H1 (cell line): ENCODE measurements at regions not wholly inside any gene's neighbourhood (a gene's known extent, or its start where the extent isn't known, plus 50 kb on each side); places are given as distances from the start of the nearest gene placed in this dataset.

ENCODE experiments used
- CTCF ChIA-PET: fragments of 300-600 bp; sonication (Branson Sonifier 250); formaldehyde crosslinking; loops from one replicate; lab custom pipeline; 2021; ENCODE audit not compliant: partially characterized antibody; lab: Charles Lee
- POLR2A ChIA-PET: fragments of 300-600 bp; sonication (Branson Sonifier 250); formaldehyde crosslinking; loops from one replicate; lab custom pipeline; 2021; ENCODE audit warnings: inconsistent platforms; ENCODE audit not compliant: partially characterized antibody; lab: Charles Lee
- DNase-seq, 2 experiments: peaks; one replicate each; pipeline versions ENCODE4 v3.0.0 to v3.0.0-alpha.2; 2010 to 2022; ENCODE audit warnings: low spot score in 2 of 2, low read depth in 1 of 2, mixed read lengths in 1 of 2
- FAIRE-seq: peaks from 2 replicates; lab custom pipeline; 2011; peaks lifted over from hg19 to GRCh38; lab: Jason Lieb, UNC
- H2AFZ ChIP-seq: 2 replicates; pipeline ENCODE4 v1.8.1; 2012; ENCODE audit warnings: low read length, inconsistent platforms
- H2AK5ac ChIP-seq: 2 replicates; pipeline ENCODE4 v1.6.1; 2013; ENCODE audit warnings: low read depth, low read length
- H2BK120ac ChIP-seq: replicated peaks from 2 replicates; pipeline ENCODE3; 2013; ENCODE audit warnings: low read depth, low read length, inconsistent platforms
- H2BK12ac ChIP-seq: 2 replicates; pipeline ENCODE4 v1.6.1; 2013; ENCODE audit warnings: low read depth, low read length
- H2BK15ac ChIP-seq: 2 replicates; pipeline ENCODE4 v1.6.1; 2013; ENCODE audit warnings: low read length
- H2BK20ac ChIP-seq: 2 replicates; pipeline ENCODE4 v1.6.1; 2013; ENCODE audit warnings: low read length
- H2BK5ac ChIP-seq: 2 replicates; pipeline ENCODE4 v1.6.1; 2013; ENCODE audit warnings: low read depth, low read length
- H3K14ac ChIP-seq: 2 replicates; pipeline ENCODE4 v1.6.1; 2013; ENCODE audit warnings: inconsistent platforms; ENCODE audit not compliant: insufficient read length
- H3K18ac ChIP-seq: 2 replicates; pipeline ENCODE4 v1.6.1; 2013; ENCODE audit warnings: low read length; ENCODE audit errors: extremely low read depth
- H3K23ac ChIP-seq: 2 replicates; pipeline ENCODE4 v1.6.1; 2013; ENCODE audit warnings: inconsistent platforms; ENCODE audit not compliant: insufficient read length
- H3K23me2 ChIP-seq: 2 replicates; pipeline ENCODE4 v1.6.1; 2013; ENCODE audit warnings: low read depth, low read length
- H3K27ac ChIP-seq: 2 replicates; pipeline ENCODE4 v1.6.1; 2011; ENCODE audit warnings: low read depth, low read length, inconsistent platforms
- H3K27me3 ChIP-seq, 4 experiments: replicated peaks in 1 of 4; 1 replicate in 1 of 4; 2 replicates in 3 of 4; pipeline versions ENCODE4 v1.6.1 to v1.8.1; 2011 to 2013; ENCODE audit warnings: low read length in 3 of 4, mild to moderate bottlenecking in 3 of 4, inconsistent platforms in 2 of 4, mixed read lengths in 2 of 4, moderate library complexity in 1 of 4; ENCODE audit not compliant: control insufficient read depth in 3 of 4, insufficient read depth in 3 of 4; ENCODE audit errors: extremely low read depth in 1 of 4
- H3K36me3 ChIP-seq, 4 experiments: 2 replicates each; pipeline versions ENCODE4 v1.6.1 to v1.8.1; 2011 to 2013; ENCODE audit warnings: mild to moderate bottlenecking in 4 of 4, low read length in 3 of 4, moderate library complexity in 2 of 4, control low read depth in 1 of 4, inconsistent platforms in 1 of 4; ENCODE audit not compliant: insufficient read depth in 4 of 4, control insufficient read depth in 2 of 4
- H3K4ac ChIP-seq: replicated peaks from 2 replicates; pipeline ENCODE3; 2013; ENCODE audit warnings: low read length, low read depth, mixed read lengths, inconsistent platforms; ENCODE audit not compliant: insufficient read length
- H3K4me1 ChIP-seq, 4 experiments: replicated peaks in 1 of 4; 1 replicate in 1 of 4; 2 replicates in 3 of 4; pipeline versions ENCODE4 v1.6.1 to v1.8.1; 2011 to 2013; ENCODE audit warnings: low read length in 3 of 4, inconsistent platforms in 2 of 4, mixed read lengths in 1 of 4; ENCODE audit not compliant: insufficient read depth in 4 of 4, control insufficient read depth in 3 of 4
- H3K4me2 ChIP-seq, 2 experiments: 2 replicates each; pipeline versions ENCODE4 v1.6.1 to v1.8.1; 2011 to 2013; ENCODE audit warnings: low read depth in 2 of 2, low read length in 2 of 2, control low read depth in 1 of 2, inconsistent platforms in 1 of 2, mild to moderate bottlenecking in 1 of 2; ENCODE audit not compliant: insufficient read depth in 1 of 2
- H3K4me3 ChIP-seq, 4 experiments: fragments of 200-600, 300-600 bp in 1 of 4; sonication (generic), shearing (Covaris generic), sonication (Bioruptor Twin) in 1 of 4; 2 replicates each; pipeline versions ENCODE4 v1.5.1 to v1.8.1; 2011 to 2016; ENCODE audit warnings: low read length in 4 of 4, low read depth in 3 of 4, control low read depth in 2 of 4, inconsistent platforms in 2 of 4, mild to moderate bottlenecking in 2 of 4, mixed read lengths in 1 of 4, moderate library complexity in 1 of 4; ENCODE audit not compliant: insufficient read depth in 2 of 4; ENCODE audit errors: extremely low read depth in 1 of 4
- H3K56ac ChIP-seq: replicated peaks from 2 replicates; pipeline ENCODE3; 2013; ENCODE audit warnings: low read depth, mild to moderate bottlenecking, mixed read lengths, low read length, inconsistent platforms; ENCODE audit not compliant: insufficient read length
- H3K79me1 ChIP-seq: 2 replicates; pipeline ENCODE4 v1.6.1; 2013; ENCODE audit warnings: low read depth, low read length, control low read depth
- H3K79me2 ChIP-seq, 2 experiments: 2 replicates each; pipeline versions ENCODE4 v1.6.1 to v1.8.1; 2012 to 2013; ENCODE audit warnings: low read length in 2 of 2, mild to moderate bottlenecking in 2 of 2, inconsistent platforms in 1 of 2; ENCODE audit not compliant: insufficient read depth in 2 of 2, control insufficient read depth in 1 of 2
- H3K9ac ChIP-seq, 4 experiments: replicated peaks in 1 of 4; 1 replicate in 1 of 4; 2 replicates in 3 of 4; pipeline versions ENCODE4 v1.6.1 to v1.8.1; 2011 to 2013; ENCODE audit warnings: low read depth in 3 of 4, low read length in 3 of 4, control low read depth in 2 of 4, mild to moderate bottlenecking in 2 of 4, moderate library complexity in 2 of 4, inconsistent platforms in 1 of 4; ENCODE audit errors: extremely low read depth in 1 of 4
- H3K9me3 ChIP-seq, 2 experiments: 2 replicates each; pipeline versions ENCODE4 v1.6.1 to v1.8.1; 2012 to 2013; ENCODE audit warnings: mild to moderate bottlenecking in 2 of 2, moderate library complexity in 2 of 2, control low read depth in 1 of 2, inconsistent platforms in 1 of 2, low read depth in 1 of 2, low read length in 1 of 2, mixed read lengths in 1 of 2; ENCODE audit not compliant: insufficient read depth in 2 of 2
- H4K20me1 ChIP-seq, 2 experiments: replicated peaks in 1 of 2; 2 replicates each; pipeline versions ENCODE3 to v1.8.1; 2011 to 2013; ENCODE audit warnings: inconsistent platforms in 2 of 2, low read length in 2 of 2, mild to moderate bottlenecking in 1 of 2; ENCODE audit not compliant: insufficient read depth in 2 of 2, control insufficient read depth in 1 of 2
- H4K5ac ChIP-seq: 2 replicates; pipeline ENCODE4 v1.6.1; 2013; ENCODE audit warnings: low read length, low read depth, mixed read lengths, inconsistent platforms; ENCODE audit not compliant: insufficient read length
- H4K8ac ChIP-seq: 2 replicates; pipeline ENCODE4 v1.8.0; 2013; ENCODE audit warnings: mild to moderate bottlenecking, moderate library complexity, low read length, inconsistent platforms; ENCODE audit not compliant: insufficient read depth; ENCODE audit errors: extremely low read depth
- H4K91ac ChIP-seq: replicated peaks from 2 replicates; pipeline ENCODE3; 2013; ENCODE audit warnings: low read length, mixed read lengths, inconsistent platforms; ENCODE audit not compliant: insufficient read length
- CHD2 ChIP-seq: IDR thresholded peaks from 2 replicates; pipeline ENCODE4 v1.6.1; 2012; ENCODE audit warnings: low read length, improper control_type of control experiment
- CREB1 ChIP-seq: IDR thresholded peaks from 2 replicates; pipeline ENCODE4 v1.6.1; 2012; ENCODE audit warnings: inconsistent platforms
- KDM4A ChIP-seq: IDR thresholded peaks from one replicate; pipeline ENCODE4 v1.7.1; 2012; ENCODE audit warnings: low read depth, mild to moderate bottlenecking, moderate library complexity, low read length, inconsistent platforms; ENCODE audit not compliant: severe bottlenecking
- PHF8 ChIP-seq: fragments of 200-600 bp; sonication (generic); conservative IDR thresholded peaks from 2 replicates; pipeline ENCODE4 v1.7.1; 2012; ENCODE audit warnings: low read depth, mild to moderate bottlenecking, inconsistent platforms, low read length, moderate library complexity
- SP1 ChIP-seq: IDR thresholded peaks from 2 replicates; pipeline ENCODE4 v1.6.1; 2011; ENCODE audit warnings: low read depth, low read length
- WGBS, 2 experiments: shearing (Covaris generic) in 1 of 2; methylation state at CpG; one replicate each; pipeline versions ENCODE4 v1.1.6 to v1.1.7; 2013 to 2015; ENCODE audit warnings: low lambda C conversion rate in 2 of 2, mixed read lengths in 2 of 2, inconsistent platforms in 1 of 2, low coverage in 1 of 2, missing lambda C conversion rate in 1 of 2; ENCODE audit not compliant: insufficient replicate concordance in 2 of 2, insufficient coverage in 1 of 2, insufficient read length in 1 of 2; ENCODE audit errors: extremely low coverage in 1 of 2, missing lambda C conversion rate in 1 of 2; 5-methylcytosine and 5-hydroxymethylcytosine counted together

- H2BK120ac ChIP-seq, result no peak overlapping the region
- no peak overlapping the region for H3K23ac ChIP-seq
- H2BK20ac ChIP-seq, result no peak overlapping the region
- no peak overlapping the region for H2BK12ac ChIP-seq
- no peaks in the 10 kb centered on the region for H3K36me3 ChIP-seq
- H4K20me1 ChIP-seq, result no peaks in the 10 kb centered on the region
- no peak overlapping the region for H2BK5ac ChIP-seq
- H2BK15ac ChIP-seq, result no peak overlapping the region
- H3K27ac ChIP-seq, result no peak overlapping the region
- no peak overlapping the region for H4K8ac ChIP-seq
- no peaks in the 10 kb centered on the region for H3K23me2 ChIP-seq
- DNase-seq (no peak), FAIRE-seq (no peak)
- no peak overlapping the region for H3K4me2 ChIP-seq
- no peak overlapping the region for H3K4ac ChIP-seq
- H4K91ac ChIP-seq, result no peak overlapping the region
- ChIA-PET CTCF (no interaction called here), POLR2A (no interaction called here)
- no peak overlapping the region for H2AK5ac ChIP-seq
- no peak overlapping the region for H4K5ac ChIP-seq
- H3K4me3 ChIP-seq, result no peak overlapping the region
- no peaks in the 10 kb centered on the region for H3K27me3 ChIP-seq
- no peaks in the 10 kb centered on the region for H3K79me1 ChIP-seq
- H3K14ac ChIP-seq, result no peak overlapping the region
- no peak overlapping the region for H3K56ac ChIP-seq
- H3K79me2 ChIP-seq, result no peaks in the 10 kb centered on the region
- H2AFZ ChIP-seq, result no peak overlapping the region
- H3K9me3 ChIP-seq, result no peaks in the 10 kb centered on the region; a peak in 1 of 4 replicates
- H3K18ac ChIP-seq, result no peak overlapping the region
- no peak overlapping the region for H3K9ac ChIP-seq
- whole genome bisulfite sequencing, 2 experiments, result 94% methylated on average over 11 of the region's 11 CpGs; no CpG with 5 or more reads in 1 of the 2 experiments
- peaks cover 0 to 3% (median 0%) of the 10 kb centered on the region in 4 experiments; a peak in 2 of 7 replicates for H3K4me1 ChIP-seq
- TF ChIP-seq PHF8, result no peak
- TF ChIP-seq SP1, result no peak
- TF ChIP-seq CHD2, result no peak
- TF ChIP-seq KDM4A, result no peak
- TF ChIP-seq CREB1, result no peak
Measured at GRCh38 chr6:168783720-168784119, 342.7 kb downstream of the SMOC2 start.
